ENCODE measurements at regions not wholly inside any gene's neighbourhood (a gene's known extent, or its start where the extent isn't known, plus 50 kb on each side); places are given as distances from the start of the nearest gene placed in this dataset.

- H3K36me3 ChIP-seq (ENCODE audit: control insufficient read depth in 2 of 2, insufficient read depth in 1 of 2, low read length in 2 of 2): no peaks in the 10 kb centered on the region
- ChIA-PET POLR2A (no interaction called here), CTCF (no interaction called here)
- H3K4me1 ChIP-seq (ENCODE audit: control insufficient read depth, insufficient read depth, low read length): no peaks in the 10 kb centered on the region
- H3K9me3 ChIP-seq (ENCODE audit: control insufficient read depth, insufficient read depth, low read depth, low read length): no peaks in the 10 kb centered on the region
- H3K27ac ChIP-seq (ENCODE audit: extremely low read depth, low read depth, low read length): no peak overlapping the region
- H3K4me3 ChIP-seq (ENCODE audit: low read depth, low read length): no peak overlapping the region
- no peak for TF ChIP-seq ZNF280D (tag by site-specific recombination; IDR thresholded peaks at IDR 0.05)
- TF ChIP-seq ZBTB20 (tag by site-specific recombination; IDR thresholded peaks at IDR 0.05): no peak
- no peak for TF ChIP-seq KLF8 (tag by site-specific recombination; IDR thresholded peaks at IDR 0.05)
- TF ChIP-seq ZNF350 (tag by site-specific recombination; IDR thresholded peaks at IDR 0.05): no peak
- TF ChIP-seq ZIC2 (tag by site-specific recombination; IDR thresholded peaks at IDR 0.05): no peak
- TF ChIP-seq ZNF324 (tag by site-specific recombination; IDR thresholded peaks at IDR 0.05): no peak
- TF ChIP-seq ZNF169 (tag by site-specific recombination; IDR thresholded peaks at IDR 0.05): no peak
- no peak for TF ChIP-seq ZNF19 (tag by site-specific recombination; IDR thresholded peaks at IDR 0.05; ENCODE audit: low read depth)
- no peak for TF ChIP-seq GLIS2 (tag by site-specific recombination; IDR thresholded peaks at IDR 0.05)
- TF ChIP-seq ZNF132 (tag by site-specific recombination; IDR thresholded peaks at IDR 0.05; ENCODE audit: borderline replicate concordance): no peak
- no peak for TF ChIP-seq ZFP69B (tag by site-specific recombination; IDR thresholded peaks at IDR 0.05)
- no peak for TF ChIP-seq ELK4 (IDR thresholded peaks at IDR 0.05; ENCODE audit: borderline replicate concordance, low read depth, low read length)
- no peak for TF ChIP-seq ZNF843 (tag by site-specific recombination; IDR thresholded peaks at IDR 0.05)
- no peak for TF ChIP-seq FEZF1 (tag by site-specific recombination; IDR thresholded peaks at IDR 0.05)
- TF ChIP-seq ZNF639 (tag by site-specific recombination; IDR thresholded peaks at IDR 0.05): no peak
- no peak for TF ChIP-seq PRDM2 (tag by site-specific recombination; IDR thresholded peaks at IDR 0.05; ENCODE audit: borderline replicate concordance)
Measured at GRCh38 chr10:2547606-2548005, 519.7 kb upstream of the PFKP start.
